ENCODE measurements at regions not wholly inside any gene's neighbourhood (a gene's known extent, or its start where the extent isn't known, plus 50 kb on each side); places are given as distances from the start of the nearest gene placed in this dataset.

GRCh38 chr5:93247105-93247504, 333.9 kb downstream of the NR2F1-AS1 start:
- TF ChIP-seq CTCF (IDR thresholded peaks at IDR 0.05; ENCODE audit: low read depth, low read length, poor library complexity, severe bottlenecking): no peak
- TF ChIP-seq EZH2phosphoT487 (IDR thresholded peaks at IDR 0.05; ENCODE audit: borderline replicate concordance, low read length): no peak

Data from DOHH2 (cell line).